Panc1 (cell line): ENCODE measurements at regions not wholly inside any gene's neighbourhood (a gene's known extent, or its start where the extent isn't known, plus 50 kb on each side); places are given as distances from the start of the nearest gene placed in this dataset.

Experiments
- ATAC-seq: fragments of 200-7000 bp; cut with Tn5 transposase; 2 replicates; pipeline ENCODE4 v1.9.1; 2020; ENCODE audit warnings: mild to moderate bottlenecking, moderate library complexity
- BruUV-seq: library from RNA; stranded (reverse); fragments of 400-500 nt; replicated peaks from 2 replicates; lab custom pipeline; 2021; lab: Mats Ljungman, UMichigan
- CTCF ChIA-PET: fragments of 300-600 bp; sonication (Branson Sonifier 250); formaldehyde crosslinking; loops from one replicate; lab custom pipeline; 2022; ENCODE audit warnings: antibody characterized with exemption; lab: Charles Lee
- POLR2A ChIA-PET: fragments of 300-600 bp; sonication (Branson Sonifier 250); formaldehyde crosslinking; loops from one replicate; lab custom pipeline; 2022; ENCODE audit warnings: antibody characterized with exemption; lab: Charles Lee
- DNase-seq: peaks from one replicate; pipeline ENCODE4 v3.0.0-alpha.2; 2010; ENCODE audit warnings: low read depth, low spot score
- H3K27ac ChIP-seq: 2 replicates; pipeline ENCODE4 v1.5.1; 2011; ENCODE audit warnings: mild to moderate bottlenecking, low read length, inconsistent platforms
- H3K27me3 ChIP-seq: fragments of 200-500 bp; sonication (Bioruptor generic); 2 replicates; pipeline ENCODE4 v1.6.0; 2014; ENCODE audit warnings: low read length, inconsistent platforms; ENCODE audit not compliant: control insufficient read depth, insufficient read depth
- H3K36me3 ChIP-seq: fragments of 200-500 bp; sonication (Bioruptor generic); 2 replicates; pipeline ENCODE4 v1.5.1; 2014; ENCODE audit warnings: inconsistent platforms, mild to moderate bottlenecking, low read length, moderate library complexity; ENCODE audit not compliant: control insufficient read depth, insufficient read depth
- H3K4me1 ChIP-seq: 2 replicates; pipeline ENCODE4 v1.5.1; 2011; ENCODE audit warnings: inconsistent platforms, mild to moderate bottlenecking, low read length, moderate library complexity; ENCODE audit not compliant: control insufficient read depth, insufficient read depth
- H3K4me3 ChIP-seq, 2 experiments: 2 replicates each; pipeline ENCODE4 v1.5.1; 2011 to 2012; ENCODE audit warnings: low read depth in 2 of 2, low read length in 2 of 2, mild to moderate bottlenecking in 2 of 2, inconsistent platforms in 1 of 2, moderate library complexity in 1 of 2
- H3K9me3 ChIP-seq: fragments of 200-500 bp; sonication (Bioruptor generic); 2 replicates; pipeline ENCODE4 v1.5.1; 2014; ENCODE audit warnings: low read depth, mild to moderate bottlenecking, inconsistent platforms, low read length, moderate library complexity; ENCODE audit not compliant: control insufficient read depth, insufficient read depth
- POLR2AphosphoS5 ChIP-seq: IDR thresholded peaks from 2 replicates; pipeline ENCODE4 v1.6.1; 2012; ENCODE audit warnings: mild to moderate bottlenecking, low read depth, low read length, moderate library complexity
- REST ChIP-seq, 2 experiments: IDR thresholded peaks; 2 replicates each; pipeline ENCODE4 v1.6.1; 2011 to 2012; ENCODE audit warnings: low read depth in 2 of 2, control low read depth in 1 of 2, low read length in 1 of 2, mild to moderate bottlenecking in 1 of 2, moderate library complexity in 1 of 2; ENCODE audit not compliant: insufficient read depth in 1 of 2
- SIN3A ChIP-seq: IDR thresholded peaks from 2 replicates; pipeline ENCODE4 v1.6.1; 2012; ENCODE audit warnings: low read depth, mild to moderate bottlenecking, low read length, moderate library complexity, borderline replicate concordance; ENCODE audit not compliant: insufficient read depth
- TCF7L2 ChIP-seq: IDR thresholded peaks from 2 replicates; pipeline ENCODE4 v1.6.1; 2011; ENCODE audit warnings: mild to moderate bottlenecking, low read depth, low read length, inconsistent platforms
- in situ Hi-C: cut with HindIII; loops from 2 replicates; pipeline ENCODE4 v1.10.0; 2016; ENCODE audit warnings: low sequenced_read_pairs, low pct_unique_long_range_greater_than_20kb
- intact Hi-C: fragments of 100-400 bp; cut with micrococcal nuclease; formaldehyde crosslinking; loops from one replicate; pipeline ENCODE4 v1.10.0; 2022; ENCODE audit not compliant: unreplicated experiment
- TF ChIP-seq, protein P1 (sequence below): fragments of 450-650 bp; IDR thresholded peaks from 2 replicates; pipeline ENCODE4 v1.5.1; 2017; ENCODE audit warnings: mild to moderate bottlenecking

- TF ChIP-seq TCF7L2 (no peak), REST (IDR thresholded peaks at IDR 0.05; ENCODE audit: insufficient read depth in 1 of 2, low read depth in 2 of 2, low read length in 1 of 2) (no peak), POLR2AphosphoS5 (no peak), SIN3A (no peak)
- TF ChIP-seq, protein P1, sequence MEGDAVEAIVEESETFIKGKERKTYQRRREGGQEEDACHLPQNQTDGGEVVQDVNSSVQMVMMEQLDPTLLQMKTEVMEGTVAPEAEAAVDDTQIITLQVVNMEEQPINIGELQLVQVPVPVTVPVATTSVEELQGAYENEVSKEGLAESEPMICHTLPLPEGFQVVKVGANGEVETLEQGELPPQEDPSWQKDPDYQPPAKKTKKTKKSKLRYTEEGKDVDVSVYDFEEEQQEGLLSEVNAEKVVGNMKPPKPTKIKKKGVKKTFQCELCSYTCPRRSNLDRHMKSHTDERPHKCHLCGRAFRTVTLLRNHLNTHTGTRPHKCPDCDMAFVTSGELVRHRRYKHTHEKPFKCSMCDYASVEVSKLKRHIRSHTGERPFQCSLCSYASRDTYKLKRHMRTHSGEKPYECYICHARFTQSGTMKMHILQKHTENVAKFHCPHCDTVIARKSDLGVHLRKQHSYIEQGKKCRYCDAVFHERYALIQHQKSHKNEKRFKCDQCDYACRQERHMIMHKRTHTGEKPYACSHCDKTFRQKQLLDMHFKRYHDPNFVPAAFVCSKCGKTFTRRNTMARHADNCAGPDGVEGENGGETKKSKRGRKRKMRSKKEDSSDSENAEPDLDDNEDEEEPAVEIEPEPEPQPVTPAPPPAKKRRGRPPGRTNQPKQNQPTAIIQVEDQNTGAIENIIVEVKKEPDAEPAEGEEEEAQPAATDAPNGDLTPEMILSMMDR = no peak
- DNase-seq = peak; percentile 58
- ChIA-PET CTCF (interaction anchor here (0.6 kb wide), 1 partner anchor 757 kb away, joined by 3 read pairs; no protein-coding TSS in a partner anchor), POLR2A (no interaction called here)
- no peak overlapping the region for H3K27ac ChIP-seq
- in situ Hi-C loops = no loop called here
- H3K4me1 ChIP-seq = no peaks in the 10 kb centered on the region; the same call in 1 of the 2 replicates
- no peaks in the 10 kb centered on the region for H3K36me3 ChIP-seq
- no peak overlapping the region for H3K4me3 ChIP-seq
- H3K9me3 ChIP-seq = no peaks in the 10 kb centered on the region
- BruUV-seq = no TSS peak
- peak; percentile 88 for ATAC-seq
- intact Hi-C loops = no loop called here
- H3K27me3 ChIP-seq = no peaks in the 10 kb centered on the region; the same call in none of the 2 replicates
Measured at GRCh38 chr1:165116732-165117131, 239.8 kb downstream of the LMX1A start.

DNA sequence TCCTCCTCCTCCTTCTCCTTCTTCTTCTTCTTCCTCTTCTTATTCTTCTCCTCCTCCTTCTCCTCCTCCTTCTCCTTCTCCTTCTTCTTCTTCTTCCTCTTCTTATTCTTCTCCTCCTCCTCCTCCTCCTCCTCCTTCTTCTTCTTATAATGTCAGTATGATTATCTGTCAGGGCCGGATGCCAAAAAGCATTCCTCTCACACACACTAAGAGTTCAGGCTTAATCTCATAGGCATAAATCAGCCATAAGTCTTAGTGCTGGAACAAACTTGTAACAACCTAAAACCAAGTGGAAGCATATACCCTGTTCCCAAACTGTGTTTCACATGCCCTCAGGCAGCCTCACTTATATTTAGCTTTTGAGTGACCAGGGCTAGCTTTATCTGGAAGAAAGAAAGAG is 240.3 kb downstream of the LMX1A start:
- no peaks in the 10 kb centered on the region for H3K36me3 ChIP-seq
- no TSS peak for BruUV-seq
- no peak overlapping the region for H3K4me3 ChIP-seq
- H3K4me1 ChIP-seq = no peaks in the 10 kb centered on the region; the same call in 1 of the 2 replicates
- DNase-seq (no peak), ATAC-seq (no peak)
- TF ChIP-seq POLR2AphosphoS5 = no peak
- no peak for TF ChIP-seq SIN3A
- TF ChIP-seq, protein P1 = no peak
- no peak for TF ChIP-seq REST (IDR thresholded peaks at IDR 0.05; ENCODE audit: insufficient read depth in 1 of 2, low read depth in 2 of 2, low read length in 1 of 2)
- no peak for TF ChIP-seq TCF7L2
- in situ Hi-C loops (no loop called here), intact Hi-C loops (no loop called here)
- no peak overlapping the region for H3K27ac ChIP-seq
- ChIA-PET POLR2A (no interaction called here), CTCF (no interaction called here)
- no peaks in the 10 kb centered on the region for H3K9me3 ChIP-seq
- no peaks in the 10 kb centered on the region; the same call in none of the 2 replicates for H3K27me3 ChIP-seq
